Neural cell (in vitro differentiated cells): ENCODE measurements at regions not wholly inside any gene's neighbourhood (a gene's known extent, or its start where the extent isn't known, plus 50 kb on each side); places are given as distances from the start of the nearest gene placed in this dataset.

ENCODE experiments used
- H2AFZ ChIP-seq: fragments of 200-600, 300-800 bp; sonication (generic), shearing (Covaris generic); 2 replicates; pipeline ENCODE4 v1.6.0; 2014; ENCODE audit warnings: low read depth, mild to moderate bottlenecking, antibody characterized with exemption, low read length, moderate library complexity
- H3F3A ChIP-seq: fragments of 200-600 bp; shearing (Covaris generic); 2 replicates; pipeline ENCODE4 v1.6.1; 2016; ENCODE audit warnings: mild to moderate bottlenecking, moderate library complexity, mixed read lengths, antibody characterized with exemption, low read length; ENCODE audit not compliant: insufficient read depth, poor library complexity, severe bottlenecking
- H3K27ac ChIP-seq: fragments of 200-600, 300-800 bp; sonication (generic), shearing (Covaris generic); 2 replicates; pipeline ENCODE4 v1.5.1; 2014; ENCODE audit warnings: mild to moderate bottlenecking, low read length, moderate library complexity
- H3K27me3 ChIP-seq: fragments of 300-800, 200-600 bp; sonication (generic), shearing (Covaris generic); 2 replicates; pipeline ENCODE4 v1.6.0; 2014; ENCODE audit warnings: mild to moderate bottlenecking, low read depth, low read length, moderate library complexity; ENCODE audit not compliant: insufficient read depth
- H3K36me3 ChIP-seq: fragments of 300-800, 200-600 bp; sonication (generic), shearing (Covaris generic); 2 replicates; pipeline ENCODE4 v1.5.1; 2014; ENCODE audit warnings: mild to moderate bottlenecking, antibody characterized with exemption, low read length, moderate library complexity; ENCODE audit not compliant: insufficient read depth
- H3K4me2 ChIP-seq: fragments of 300-800, 200-600 bp; sonication (generic), shearing (Covaris generic); 2 replicates; pipeline ENCODE4 v1.6.0; 2014; ENCODE audit warnings: mild to moderate bottlenecking, low read length
- H3K4me3 ChIP-seq: fragments of 300-800, 200-600 bp; sonication (generic), shearing (Covaris generic); 2 replicates; pipeline ENCODE4 v1.5.1; 2014; ENCODE audit warnings: mild to moderate bottlenecking, low read length, moderate library complexity
- H3K79me2 ChIP-seq: fragments of 200-600 bp; shearing (Covaris generic); replicated peaks from 2 replicates; pipeline ENCODE4 v1.6.0; 2014; ENCODE audit warnings: mild to moderate bottlenecking, low read length, moderate library complexity; ENCODE audit not compliant: insufficient read depth
- H3K9ac ChIP-seq: fragments of 300-800, 200-600 bp; sonication (generic), shearing (Covaris generic); 2 replicates; pipeline ENCODE4 v1.6.1; 2016; ENCODE audit warnings: mild to moderate bottlenecking, low read length, mixed read lengths
- H3K9me2 ChIP-seq: fragments of 200-600 bp; shearing (Covaris generic); 2 replicates; pipeline ENCODE4 v1.6.1; 2016; ENCODE audit warnings: mild to moderate bottlenecking, low read length, mixed read lengths; ENCODE audit not compliant: insufficient read depth
- H3K9me3 ChIP-seq: fragments of 200-600, 300-800 bp; sonication (generic), shearing (Covaris generic); 2 replicates; pipeline ENCODE4 v1.6.1; 2016; ENCODE audit warnings: mild to moderate bottlenecking, mixed run types, low read length, moderate library complexity, mixed read lengths
- H4K20me1 ChIP-seq: fragments of 200-600 bp; shearing (Covaris generic); 2 replicates; pipeline ENCODE4 v1.6.1; 2016; ENCODE audit warnings: mild to moderate bottlenecking, mixed run types; ENCODE audit not compliant: insufficient read depth
- CTCF ChIP-seq: fragments of 450-650 bp; IDR thresholded peaks from 2 replicates; pipeline ENCODE4 v1.5.1; 2014; ENCODE audit warnings: antibody characterized with exemption, mild to moderate bottlenecking, moderate library complexity; ENCODE audit not compliant: poor library complexity, severe bottlenecking
- EP300 ChIP-seq: fragments of 450-650 bp; conservative IDR thresholded peaks from 2 replicates; pipeline ENCODE4 v1.6.1; 2014; ENCODE audit warnings: antibody characterized with exemption, mild to moderate bottlenecking, moderate library complexity; ENCODE audit not compliant: poor library complexity, severe bottlenecking
- EZH2 ChIP-seq: fragments of 200-600, 300-800 bp; shearing (Covaris generic), sonication (generic); IDR thresholded peaks from 2 replicates; pipeline ENCODE4 v1.6.1; 2014; ENCODE audit warnings: antibody characterized with exemption, low read length, borderline replicate concordance, mild to moderate bottlenecking; ENCODE audit not compliant: insufficient read depth, poor library complexity, severe bottlenecking
- MXI1 ChIP-seq: fragments of 450-650 bp; conservative IDR thresholded peaks from 2 replicates; pipeline ENCODE4 v1.6.1; 2014; ENCODE audit warnings: antibody characterized with exemption, mild to moderate bottlenecking; ENCODE audit not compliant: poor library complexity, severe bottlenecking
- POLR2AphosphoS5 ChIP-seq: IDR thresholded peaks from 2 replicates; pipeline ENCODE4 v1.6.1; 2012
- RAD21 ChIP-seq: fragments of 450-650 bp; conservative IDR thresholded peaks from 2 replicates; pipeline ENCODE4 v1.6.1; 2014; ENCODE audit warnings: antibody characterized with exemption, mild to moderate bottlenecking, moderate library complexity
- REST ChIP-seq: IDR thresholded peaks from 2 replicates; pipeline ENCODE4 v1.6.1; 2012; ENCODE audit warnings: borderline replicate concordance
- SMC3 ChIP-seq: fragments of 450-650 bp; conservative IDR thresholded peaks from 2 replicates; pipeline ENCODE4 v1.6.1; 2014; ENCODE audit warnings: antibody characterized with exemption, mild to moderate bottlenecking, moderate library complexity; ENCODE audit not compliant: poor library complexity
- TAF1 ChIP-seq: IDR thresholded peaks from 2 replicates; pipeline ENCODE4 v1.6.1; 2012; ENCODE audit warnings: low read depth

DNA sequence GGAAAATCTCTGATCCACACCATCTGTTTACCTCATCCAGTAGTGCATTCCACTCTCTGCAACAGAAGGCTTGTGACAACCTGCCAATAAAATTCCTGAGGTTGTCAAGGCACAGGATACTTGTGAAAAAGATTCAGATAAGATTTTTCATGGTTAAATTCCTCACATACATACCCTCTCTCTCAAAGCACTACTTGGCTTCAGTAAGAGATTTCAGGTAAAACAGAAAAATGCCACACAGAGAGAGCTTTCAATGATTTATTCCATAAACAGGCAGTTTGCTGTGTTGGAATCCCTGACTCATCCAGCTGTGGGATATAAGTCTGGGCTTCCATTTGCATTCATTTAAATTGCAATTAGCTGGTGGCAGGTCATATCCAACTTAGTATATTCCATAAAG lies 99.7 kb upstream of the CAV2 start:
- Histone ChIP-seq H3K27ac (no peak overlapping the region), H3K36me3 (no peaks in the 10 kb centered on the region), H3K9me3 (no peaks in the 10 kb centered on the region), H4K20me1 (no peaks in the 10 kb centered on the region), H3K9ac (no peak overlapping the region), H3K79me2 (no peaks in the 10 kb centered on the region), H2AFZ (no peak overlapping the region), H3K4me2 (no peak overlapping the region), H3F3A (no peaks in the 10 kb centered on the region), H3K4me3 (no peak overlapping the region), H3K9me2 (no peaks in the 10 kb centered on the region), H3K27me3 (no peaks in the 10 kb centered on the region)
- no peak for TF ChIP-seq SMC3
- no peak for TF ChIP-seq EZH2
- no peak for TF ChIP-seq REST
- peak; percentile 17 for TF ChIP-seq EP300

DNA sequence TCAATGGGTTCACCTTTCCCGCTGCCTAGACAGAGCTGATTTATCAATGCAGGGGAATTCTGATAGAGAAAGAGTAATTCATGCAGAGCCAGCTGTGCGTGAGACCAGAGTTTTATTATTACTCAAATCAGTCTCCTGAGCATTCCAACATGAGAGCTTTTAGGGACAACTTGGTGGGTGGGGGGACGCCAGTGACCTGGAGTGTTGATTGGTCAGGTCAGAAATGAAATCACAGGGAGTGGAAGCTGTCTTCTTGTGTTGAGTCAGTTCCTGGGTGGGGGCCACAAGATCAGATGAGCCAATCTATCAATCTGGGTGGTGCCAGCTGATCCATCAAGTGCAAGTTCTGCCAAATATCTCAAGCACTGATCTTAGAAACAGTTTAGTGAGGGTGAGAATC lies 99.0 kb upstream of the CAV2 start:
- Histone ChIP-seq H3K36me3 (no peaks in the 10 kb centered on the region), H3K9ac (no peak overlapping the region), H3K79me2 (no peaks in the 10 kb centered on the region), H3K4me2 (no peak overlapping the region), H2AFZ (no peak overlapping the region), H3F3A (no peaks in the 10 kb centered on the region), H3K27ac (no peak overlapping the region), H3K4me3 (no peak overlapping the region), H3K9me2 (no peaks in the 10 kb centered on the region), H3K9me3 (no peaks in the 10 kb centered on the region), H4K20me1 (no peaks in the 10 kb centered on the region), H3K27me3 (no peaks in the 10 kb centered on the region)
- no peak for TF ChIP-seq EZH2
- TF ChIP-seq TAF1: no peak
- TF ChIP-seq POLR2AphosphoS5: no peak
- no peak for TF ChIP-seq EP300
- TF ChIP-seq REST: no peak
- no peak for TF ChIP-seq SMC3
- TF ChIP-seq RAD21: no peak
- TF ChIP-seq MXI1: no peak
- TF ChIP-seq CTCF: no peak
